Keratinocyte (primary cell): ENCODE measurements at regions not wholly inside any gene's neighbourhood (a gene's known extent, or its start where the extent isn't known, plus 50 kb on each side); places are given as distances from the start of the nearest gene placed in this dataset.
"Not testable (repeated sequence)": the region's sequence is repeated elsewhere in the genome, so short reads cannot be mapped to it uniquely, and the experiment has no call there.

Experiments used
- EZH2 ChIP-seq: IDR thresholded peaks from one replicate; pipeline ENCODE4 v1.6.1; 2012; ENCODE audit warnings: inconsistent platforms, mild to moderate bottlenecking, low read length, moderate library complexity
- TF ChIP-seq, protein P1 (sequence below), 3 experiments: IDR thresholded peaks in 1 of 3; conservative IDR thresholded peaks in 1 of 3; optimal IDR thresholded peaks in 1 of 3; 2 replicates in 2 of 3; 3 replicates in 1 of 3; pipeline versions ENCODE3 to v1.5.1; 2011; ENCODE audit warnings: low read length in 3 of 3, mild to moderate bottlenecking in 3 of 3, moderate library complexity in 2 of 3, control low read depth in 1 of 3, inconsistent platforms in 1 of 3; ENCODE audit not compliant: insufficient read depth in 2 of 3; ENCODE audit errors: extremely low read depth in 1 of 3

DNA sequence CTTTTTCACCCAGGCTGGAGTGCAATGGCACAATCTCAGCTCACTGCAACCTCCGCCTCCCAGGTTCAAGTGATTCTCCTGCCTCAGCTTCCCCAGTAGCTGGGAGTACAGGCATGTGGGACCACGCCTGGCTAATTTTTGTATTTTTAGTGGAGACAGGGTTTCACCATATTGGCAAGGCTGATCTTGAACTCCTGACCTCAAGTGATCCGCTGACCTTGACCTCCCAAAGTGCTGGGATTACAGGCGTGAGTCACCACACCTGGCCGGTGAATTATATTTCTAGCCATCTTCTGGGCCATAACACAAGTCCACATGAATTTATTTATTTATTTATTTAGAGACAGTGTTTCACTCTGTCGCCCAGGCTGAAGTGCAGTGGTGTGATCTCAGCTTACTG is 105.0 kb upstream of the XPO1 start:
- TF ChIP-seq, protein P1, sequence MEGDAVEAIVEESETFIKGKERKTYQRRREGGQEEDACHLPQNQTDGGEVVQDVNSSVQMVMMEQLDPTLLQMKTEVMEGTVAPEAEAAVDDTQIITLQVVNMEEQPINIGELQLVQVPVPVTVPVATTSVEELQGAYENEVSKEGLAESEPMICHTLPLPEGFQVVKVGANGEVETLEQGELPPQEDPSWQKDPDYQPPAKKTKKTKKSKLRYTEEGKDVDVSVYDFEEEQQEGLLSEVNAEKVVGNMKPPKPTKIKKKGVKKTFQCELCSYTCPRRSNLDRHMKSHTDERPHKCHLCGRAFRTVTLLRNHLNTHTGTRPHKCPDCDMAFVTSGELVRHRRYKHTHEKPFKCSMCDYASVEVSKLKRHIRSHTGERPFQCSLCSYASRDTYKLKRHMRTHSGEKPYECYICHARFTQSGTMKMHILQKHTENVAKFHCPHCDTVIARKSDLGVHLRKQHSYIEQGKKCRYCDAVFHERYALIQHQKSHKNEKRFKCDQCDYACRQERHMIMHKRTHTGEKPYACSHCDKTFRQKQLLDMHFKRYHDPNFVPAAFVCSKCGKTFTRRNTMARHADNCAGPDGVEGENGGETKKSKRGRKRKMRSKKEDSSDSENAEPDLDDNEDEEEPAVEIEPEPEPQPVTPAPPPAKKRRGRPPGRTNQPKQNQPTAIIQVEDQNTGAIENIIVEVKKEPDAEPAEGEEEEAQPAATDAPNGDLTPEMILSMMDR (optimal IDR thresholded peaks at IDR 0.05 in 1 of 3, IDR thresholded peaks at IDR 0.05 in 1 of 3, conservative IDR thresholded peaks at IDR 0.05 in 1 of 3; ENCODE audit: extremely low read depth in 1 of 3, insufficient read depth in 2 of 3, low read length in 3 of 3) = not testable (repeated sequence)
- not testable (repeated sequence) for TF ChIP-seq EZH2
